Testis (tissue), 2 donors: ENCODE measurements at regions not wholly inside any gene's neighbourhood (a gene's known extent, or its start where the extent isn't known, plus 50 kb on each side); places are given as distances from the start of the nearest gene placed in this dataset.

Experiments used
- POLR2A ChIP-seq: fragments of 450-650 bp; IDR thresholded peaks from one replicate; pipeline ENCODE4 v1.6.1; 2017; ENCODE audit warnings: antibody characterized with exemption, mild to moderate bottlenecking, moderate library complexity
- TF ChIP-seq, protein P1 (sequence below), 3 experiments: fragments of 450-650 bp in 2 of 3; fragments of 200-600 bp in 1 of 3; sonication (generic) in 1 of 3; IDR thresholded peaks; one replicate each; pipeline ENCODE4 v1.5.1; 2016 to 2019; ENCODE audit warnings: antibody characterized with exemption in 3 of 3, mild to moderate bottlenecking in 2 of 3, moderate library complexity in 1 of 3

DNA sequence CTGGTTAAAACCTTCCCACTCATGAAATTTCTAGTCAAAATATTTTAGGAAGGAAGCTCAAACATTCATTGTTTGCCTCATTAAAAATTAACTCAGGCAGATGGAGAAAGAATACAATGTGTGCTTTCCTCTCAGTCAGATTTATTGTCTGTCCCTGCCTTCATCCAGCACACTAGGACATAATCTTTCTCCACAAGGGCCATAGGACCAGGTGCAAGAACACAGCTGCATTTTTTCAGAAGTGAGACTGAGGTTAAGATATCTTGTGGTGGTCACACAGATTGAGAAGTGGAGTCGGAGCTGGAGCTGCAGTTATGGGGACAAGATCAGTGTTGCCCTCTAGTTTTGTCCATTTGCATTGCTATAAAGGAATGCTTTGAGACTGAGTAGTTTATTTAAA, 666.3 kb downstream of the CCSER2 start:
- TF ChIP-seq, protein P1, sequence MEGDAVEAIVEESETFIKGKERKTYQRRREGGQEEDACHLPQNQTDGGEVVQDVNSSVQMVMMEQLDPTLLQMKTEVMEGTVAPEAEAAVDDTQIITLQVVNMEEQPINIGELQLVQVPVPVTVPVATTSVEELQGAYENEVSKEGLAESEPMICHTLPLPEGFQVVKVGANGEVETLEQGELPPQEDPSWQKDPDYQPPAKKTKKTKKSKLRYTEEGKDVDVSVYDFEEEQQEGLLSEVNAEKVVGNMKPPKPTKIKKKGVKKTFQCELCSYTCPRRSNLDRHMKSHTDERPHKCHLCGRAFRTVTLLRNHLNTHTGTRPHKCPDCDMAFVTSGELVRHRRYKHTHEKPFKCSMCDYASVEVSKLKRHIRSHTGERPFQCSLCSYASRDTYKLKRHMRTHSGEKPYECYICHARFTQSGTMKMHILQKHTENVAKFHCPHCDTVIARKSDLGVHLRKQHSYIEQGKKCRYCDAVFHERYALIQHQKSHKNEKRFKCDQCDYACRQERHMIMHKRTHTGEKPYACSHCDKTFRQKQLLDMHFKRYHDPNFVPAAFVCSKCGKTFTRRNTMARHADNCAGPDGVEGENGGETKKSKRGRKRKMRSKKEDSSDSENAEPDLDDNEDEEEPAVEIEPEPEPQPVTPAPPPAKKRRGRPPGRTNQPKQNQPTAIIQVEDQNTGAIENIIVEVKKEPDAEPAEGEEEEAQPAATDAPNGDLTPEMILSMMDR (IDR thresholded peaks at IDR 0.05) = no peak
- no peak for TF ChIP-seq POLR2A
